Fibroblast of lung (primary cell): ENCODE measurements at regions not wholly inside any gene's neighbourhood (a gene's known extent, or its start where the extent isn't known, plus 50 kb on each side); places are given as distances from the start of the nearest gene placed in this dataset.

ENCODE experiments used
- DNase-seq, 2 donors: peaks; one replicate each; pipeline versions ENCODE4 v3.0.0 to v3.0.0-alpha.2; 2010; ENCODE audit warnings: low read depth in 2 of 2
- H2AFZ ChIP-seq: 2 replicates; pipeline ENCODE4 v1.5.1; 2012; ENCODE audit warnings: low read length, control low read depth, inconsistent platforms
- H3K27ac ChIP-seq: 2 replicates; pipeline ENCODE4 v1.5.1; 2011; ENCODE audit warnings: low read length, control low read depth; ENCODE audit not compliant: insufficient read depth
- H3K27me3 ChIP-seq: 2 replicates; pipeline ENCODE4 v1.5.1; 2011; ENCODE audit warnings: mild to moderate bottlenecking, low read length; ENCODE audit not compliant: control insufficient read depth, insufficient read depth
- H3K36me3 ChIP-seq: 2 replicates; pipeline ENCODE4 v1.5.1; 2011; ENCODE audit warnings: low read length; ENCODE audit not compliant: control insufficient read depth, insufficient read depth
- H3K4me1 ChIP-seq: 2 replicates; pipeline ENCODE4 v1.5.1; 2011; ENCODE audit warnings: low read length; ENCODE audit not compliant: control insufficient read depth, insufficient read depth; ENCODE audit errors: extremely low read depth
- H3K4me2 ChIP-seq: 2 replicates; pipeline ENCODE4 v1.5.1; 2011; ENCODE audit warnings: low read length, control low read depth; ENCODE audit not compliant: insufficient read depth; ENCODE audit errors: extremely low read depth
- H3K4me3 ChIP-seq, 4 experiments: fragments of 200-600 bp in 1 of 4; sonication (generic) in 1 of 4; replicated peaks in 1 of 4; 2 replicates each; pipeline ENCODE4 v1.5.1; 2011 to 2016; ENCODE audit warnings: low read length in 4 of 4, low read depth in 3 of 4, mild to moderate bottlenecking in 3 of 4, control low read depth in 2 of 4, inconsistent platforms in 1 of 4, mixed read lengths in 1 of 4; ENCODE audit not compliant: insufficient read depth in 1 of 4; ENCODE audit errors: control extremely low read depth in 1 of 4
- H3K79me2 ChIP-seq: 2 replicates; pipeline ENCODE4 v1.5.1; 2012; ENCODE audit warnings: mild to moderate bottlenecking, low read length, inconsistent platforms; ENCODE audit not compliant: control insufficient read depth, insufficient read depth
- H3K9ac ChIP-seq: 2 replicates; pipeline ENCODE4 v1.5.1; 2011; ENCODE audit warnings: mild to moderate bottlenecking, low read length, control low read depth; ENCODE audit not compliant: insufficient read depth
- H3K9me3 ChIP-seq: 2 replicates; pipeline ENCODE4 v1.5.1; 2012; ENCODE audit warnings: low read depth, low read length; ENCODE audit not compliant: control insufficient read depth, insufficient read depth
- H4K20me1 ChIP-seq: 2 replicates; pipeline ENCODE4 v1.5.1; 2011; ENCODE audit warnings: low read length; ENCODE audit not compliant: control insufficient read depth, insufficient read depth; ENCODE audit errors: extremely low read depth
- EZH2 ChIP-seq: IDR thresholded peaks from 2 replicates; pipeline ENCODE4 v1.5.1; 2012; ENCODE audit warnings: low read length, control low read depth, mild to moderate bottlenecking; ENCODE audit errors: missing control alignments
- TF ChIP-seq, protein P1 (sequence below), 2 donors: IDR thresholded peaks in 1 of 2; conservative IDR thresholded peaks in 1 of 2; 1 replicate in 1 of 2; 2 replicates in 1 of 2; pipeline ENCODE4 v1.5.1; 2011 to 2012; ENCODE audit warnings: low read length in 2 of 2, control low read depth in 1 of 2, inconsistent platforms in 1 of 2, low read depth in 1 of 2, mild to moderate bottlenecking in 1 of 2

DNA sequence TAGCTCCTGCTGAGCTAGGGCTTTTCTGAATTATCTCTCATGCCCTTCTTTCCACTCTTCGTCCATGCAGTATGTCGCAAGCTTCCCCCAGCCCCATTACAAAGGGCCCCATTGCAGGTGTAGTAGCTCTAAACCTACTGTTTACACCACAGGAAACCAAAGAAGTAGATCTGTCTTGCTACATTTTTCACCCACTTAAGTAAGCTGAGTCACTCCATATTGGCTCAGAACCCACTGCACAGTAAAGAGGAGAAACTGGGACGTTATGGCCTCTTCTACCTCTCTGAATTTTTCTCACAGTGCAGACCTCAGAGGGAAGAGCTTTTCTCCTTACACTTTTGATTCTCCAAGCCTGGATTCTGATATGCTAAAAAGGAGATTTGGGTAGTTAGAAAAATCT lies 200.2 kb downstream of the SMARCA1 start:
- no peak for TF ChIP-seq EZH2
- TF ChIP-seq, protein P1, sequence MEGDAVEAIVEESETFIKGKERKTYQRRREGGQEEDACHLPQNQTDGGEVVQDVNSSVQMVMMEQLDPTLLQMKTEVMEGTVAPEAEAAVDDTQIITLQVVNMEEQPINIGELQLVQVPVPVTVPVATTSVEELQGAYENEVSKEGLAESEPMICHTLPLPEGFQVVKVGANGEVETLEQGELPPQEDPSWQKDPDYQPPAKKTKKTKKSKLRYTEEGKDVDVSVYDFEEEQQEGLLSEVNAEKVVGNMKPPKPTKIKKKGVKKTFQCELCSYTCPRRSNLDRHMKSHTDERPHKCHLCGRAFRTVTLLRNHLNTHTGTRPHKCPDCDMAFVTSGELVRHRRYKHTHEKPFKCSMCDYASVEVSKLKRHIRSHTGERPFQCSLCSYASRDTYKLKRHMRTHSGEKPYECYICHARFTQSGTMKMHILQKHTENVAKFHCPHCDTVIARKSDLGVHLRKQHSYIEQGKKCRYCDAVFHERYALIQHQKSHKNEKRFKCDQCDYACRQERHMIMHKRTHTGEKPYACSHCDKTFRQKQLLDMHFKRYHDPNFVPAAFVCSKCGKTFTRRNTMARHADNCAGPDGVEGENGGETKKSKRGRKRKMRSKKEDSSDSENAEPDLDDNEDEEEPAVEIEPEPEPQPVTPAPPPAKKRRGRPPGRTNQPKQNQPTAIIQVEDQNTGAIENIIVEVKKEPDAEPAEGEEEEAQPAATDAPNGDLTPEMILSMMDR (conservative IDR thresholded peaks at IDR 0.05 in 1 of 2, IDR thresholded peaks at IDR 0.05 in 1 of 2; ENCODE audit: low read depth in 1 of 2, low read length in 2 of 2), result no peak
- peak in 1 of 2 donors; percentile 52 for DNase-seq
- no peaks in the 10 kb centered on the region for H3K27me3 ChIP-seq

DNA sequence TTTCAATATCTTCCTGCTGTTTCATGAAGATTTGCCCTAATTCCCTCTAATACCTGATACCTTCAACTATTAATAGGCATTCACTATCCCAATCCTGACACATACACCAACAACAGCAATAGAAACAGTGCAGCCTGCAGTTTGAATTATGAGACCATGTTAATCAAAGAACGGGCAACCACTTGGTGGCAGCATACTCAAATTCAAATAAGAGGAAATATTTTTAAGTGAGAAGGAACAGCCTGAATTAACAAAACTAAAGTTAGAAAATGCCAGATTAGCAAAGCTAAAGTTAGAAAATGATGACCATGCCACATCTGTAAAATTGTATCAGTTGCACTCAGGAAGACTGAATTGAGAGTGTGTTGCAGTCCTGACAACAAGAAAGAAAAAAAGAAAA lies 204.9 kb downstream of the SMARCA1 start:
- Histone ChIP-seq H3K4me1 (no peaks in the 10 kb centered on the region), H3K27me3 (no peaks in the 10 kb centered on the region), H2AFZ (no peak overlapping the region), H3K36me3 (no peaks in the 10 kb centered on the region), H3K9ac (no peak overlapping the region), H3K79me2 (no peaks in the 10 kb centered on the region), H3K4me3 (no peak overlapping the region), H3K4me2 (no peak overlapping the region), H4K20me1 (no peaks in the 10 kb centered on the region), H3K9me3 (no peaks in the 10 kb centered on the region), H3K27ac (no peak overlapping the region)
- TF ChIP-seq, protein P1 (conservative IDR thresholded peaks at IDR 0.05 in 1 of 2, IDR thresholded peaks at IDR 0.05 in 1 of 2; ENCODE audit: low read depth in 1 of 2, low read length in 2 of 2), result peak in 1 of 2 donors; percentile 30
- TF ChIP-seq EZH2, result no peak
- DNase-seq, result peak; percentile 7 to 41

More for the DNA sequence above, 200.2 kb downstream of the SMARCA1 start:
- Histone ChIP-seq H4K20me1 (no peaks in the 10 kb centered on the region), H3K4me2 (no peak overlapping the region), H3K27ac (no peak overlapping the region), H3K4me1 (no peaks in the 10 kb centered on the region), H2AFZ (no peak overlapping the region), H3K36me3 (no peaks in the 10 kb centered on the region), H3K4me3 (no peak overlapping the region), H3K9ac (no peak overlapping the region), H3K9me3 (no peaks in the 10 kb centered on the region), H3K79me2 (no peaks in the 10 kb centered on the region)

DNA sequence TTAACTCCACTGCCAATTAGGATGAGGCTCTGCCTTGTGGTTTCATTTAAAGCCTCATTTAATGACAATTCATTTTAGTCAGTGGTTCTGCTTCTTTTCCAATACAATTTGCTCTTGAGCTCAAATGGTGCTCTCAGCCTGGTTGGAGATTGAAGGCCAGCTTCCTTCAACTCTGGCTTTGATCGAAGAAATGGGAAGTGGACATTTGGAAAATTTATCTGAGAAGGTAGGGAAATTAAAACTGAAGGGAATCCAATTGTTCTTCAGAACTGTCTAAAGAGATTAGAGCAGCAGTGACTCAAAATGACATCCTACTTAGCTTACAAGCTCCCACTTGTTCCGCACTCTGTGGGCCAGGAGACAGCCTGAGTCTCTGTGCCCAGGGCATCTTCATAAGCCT lies 206.8 kb downstream of the SMARCA1 start:
- no peaks in the 10 kb centered on the region for H3K9me3 ChIP-seq
- no peaks in the 10 kb centered on the region for H3K27me3 ChIP-seq
- H3K4me1 ChIP-seq, result no peaks in the 10 kb centered on the region
- H3K36me3 ChIP-seq, result no peaks in the 10 kb centered on the region
- H3K4me2 ChIP-seq, result no peak overlapping the region
- H3K79me2 ChIP-seq, result no peaks in the 10 kb centered on the region
- no peak overlapping the region for H3K9ac ChIP-seq
- no peak overlapping the region for H3K27ac ChIP-seq
- no peak overlapping the region for H2AFZ ChIP-seq
- H4K20me1 ChIP-seq, result no peaks in the 10 kb centered on the region
- DNase-seq, result no peak
- TF ChIP-seq EZH2, result no peak
- TF ChIP-seq, protein P1 (conservative IDR thresholded peaks at IDR 0.05 in 1 of 2, IDR thresholded peaks at IDR 0.05 in 1 of 2; ENCODE audit: low read depth in 1 of 2, low read length in 2 of 2), result no peak
- no peak overlapping the region for H3K4me3 ChIP-seq
